Astrocyte (in vitro differentiated cells and primary cell): ENCODE measurements at regions not wholly inside any gene's neighbourhood (a gene's known extent, or its start where the extent isn't known, plus 50 kb on each side); places are given as distances from the start of the nearest gene placed in this dataset.

Source experiments
- EZH2 ChIP-seq: IDR thresholded peaks from 2 replicates; pipeline ENCODE4 v1.6.1; 2012; ENCODE audit warnings: mild to moderate bottlenecking, low read length, inconsistent platforms; ENCODE audit not compliant: insufficient read depth
- TF ChIP-seq, protein P1 (sequence below): IDR thresholded peaks from 2 replicates; pipeline ENCODE4 v1.5.1; 2011; ENCODE audit warnings: low read depth, mild to moderate bottlenecking, inconsistent platforms, low read length, moderate library complexity; ENCODE audit not compliant: insufficient read depth

- TF ChIP-seq, protein P1, sequence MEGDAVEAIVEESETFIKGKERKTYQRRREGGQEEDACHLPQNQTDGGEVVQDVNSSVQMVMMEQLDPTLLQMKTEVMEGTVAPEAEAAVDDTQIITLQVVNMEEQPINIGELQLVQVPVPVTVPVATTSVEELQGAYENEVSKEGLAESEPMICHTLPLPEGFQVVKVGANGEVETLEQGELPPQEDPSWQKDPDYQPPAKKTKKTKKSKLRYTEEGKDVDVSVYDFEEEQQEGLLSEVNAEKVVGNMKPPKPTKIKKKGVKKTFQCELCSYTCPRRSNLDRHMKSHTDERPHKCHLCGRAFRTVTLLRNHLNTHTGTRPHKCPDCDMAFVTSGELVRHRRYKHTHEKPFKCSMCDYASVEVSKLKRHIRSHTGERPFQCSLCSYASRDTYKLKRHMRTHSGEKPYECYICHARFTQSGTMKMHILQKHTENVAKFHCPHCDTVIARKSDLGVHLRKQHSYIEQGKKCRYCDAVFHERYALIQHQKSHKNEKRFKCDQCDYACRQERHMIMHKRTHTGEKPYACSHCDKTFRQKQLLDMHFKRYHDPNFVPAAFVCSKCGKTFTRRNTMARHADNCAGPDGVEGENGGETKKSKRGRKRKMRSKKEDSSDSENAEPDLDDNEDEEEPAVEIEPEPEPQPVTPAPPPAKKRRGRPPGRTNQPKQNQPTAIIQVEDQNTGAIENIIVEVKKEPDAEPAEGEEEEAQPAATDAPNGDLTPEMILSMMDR, result no peak
- TF ChIP-seq EZH2, result no peak
Measured at GRCh38 chr3:87987952-87988351, 70.9 kb downstream of the CGGBP1 start.
